Suprapubic skin (tissue), 4 donors: ENCODE measurements at regions not wholly inside any gene's neighbourhood (a gene's known extent, or its start where the extent isn't known, plus 50 kb on each side); places are given as distances from the start of the nearest gene placed in this dataset.

Source experiments
- DNase-seq, 2 donors: peaks; one replicate each; pipeline ENCODE4 v3.0.0-alpha.2; 2019; ENCODE audit warnings: low spot score in 2 of 2
- H3K27ac ChIP-seq: fragments of 200-600 bp; sonication (generic); one replicate; pipeline ENCODE4 v1.5.1; 2019
- H3K27me3 ChIP-seq: fragments of 200-600 bp; sonication (generic); one replicate; pipeline ENCODE4 v1.5.1; 2019
- H3K36me3 ChIP-seq: fragments of 200-600 bp; sonication (generic); one replicate; pipeline ENCODE4 v1.5.1; 2019
- H3K4me1 ChIP-seq: fragments of 200-600 bp; sonication (generic); one replicate; pipeline ENCODE4 v1.5.1; 2019
- H3K4me3 ChIP-seq: fragments of 200-600 bp; sonication (generic); one replicate; pipeline ENCODE4 v1.5.1; 2019; ENCODE audit warnings: mild to moderate bottlenecking
- H3K9me3 ChIP-seq: fragments of 200-600 bp; sonication (generic); one replicate; pipeline ENCODE4 v1.5.1; 2019
- CTCF ChIP-seq, 2 donors: fragments of 200-600 bp in 1 of 2; fragments of 450-650 bp in 1 of 2; sonication (generic) in 1 of 2; IDR thresholded peaks; one replicate each; pipeline ENCODE4 v1.5.1; 2016 to 2019; ENCODE audit warnings: antibody characterized with exemption in 2 of 2, mild to moderate bottlenecking in 1 of 2, moderate library complexity in 1 of 2
- EP300 ChIP-seq: sonication (generic); formaldehyde crosslinking; IDR thresholded peaks from one replicate; pipeline ENCODE4 v1.6.1; 2017; ENCODE audit warnings: antibody characterized with exemption
- POLR2A ChIP-seq, 2 donors: fragments of 450-650 bp; IDR thresholded peaks; one replicate each; pipeline ENCODE4 v1.6.1; 2017; ENCODE audit warnings: antibody characterized with exemption in 2 of 2, mild to moderate bottlenecking in 2 of 2, moderate library complexity in 2 of 2
- POLR2AphosphoS5 ChIP-seq, 3 donors: sonication (generic); formaldehyde crosslinking; IDR thresholded peaks; one replicate each; pipeline ENCODE4 v1.6.1; 2017; ENCODE audit warnings: antibody characterized with exemption in 3 of 3
- WGBS: methylation state at CpG from one replicate; pipeline ENCODE4 v1.1.5; 2018; 5-methylcytosine and 5-hydroxymethylcytosine counted together

GRCh38 chr3:33931512-33931911 is 133.1 kb downstream of the PDCD6IP start:
- Histone ChIP-seq H3K27ac (no peak overlapping the region), H3K4me3 (no peak overlapping the region), H3K4me1 (no peaks in the 10 kb centered on the region), H3K36me3 (no peaks in the 10 kb centered on the region), H3K27me3 (no peaks in the 10 kb centered on the region), H3K9me3 (no peaks in the 10 kb centered on the region)
- DNase-seq, result no peak
- no peak for TF ChIP-seq CTCF (IDR thresholded peaks at IDR 0.05)
- no peak for TF ChIP-seq POLR2A (IDR thresholded peaks at IDR 0.05)
- TF ChIP-seq POLR2AphosphoS5 (IDR thresholded peaks at IDR 0.05), result no peak
- no peak for TF ChIP-seq EP300

- Histone ChIP-seq H3K36me3 (no peaks in the 10 kb centered on the region), H3K4me3 (no peak overlapping the region), H3K9me3 (no peaks in the 10 kb centered on the region), H3K4me1 (no peaks in the 10 kb centered on the region), H3K27ac (no peak overlapping the region), H3K27me3 (no peaks in the 10 kb centered on the region)
- 80% methylated on average over 6 of the region's 6 CpGs for WGBS
- no peak for TF ChIP-seq EP300
- no peak for TF ChIP-seq POLR2AphosphoS5 (IDR thresholded peaks at IDR 0.05)
- TF ChIP-seq POLR2A (IDR thresholded peaks at IDR 0.05), result no peak
- no peak for TF ChIP-seq CTCF (IDR thresholded peaks at IDR 0.05)
- DNase-seq, result no peak
Measured at GRCh38 chr3:33932010-33932764, 133.8 kb downstream of the PDCD6IP start.

- WGBS, result 68% methylated on average over 3 of the region's 3 CpGs
- no peak overlapping the region for H3K4me3 ChIP-seq
- no peak overlapping the region for H3K27ac ChIP-seq
- no peaks in the 10 kb centered on the region for H3K27me3 ChIP-seq
- H3K36me3 ChIP-seq, result no peaks in the 10 kb centered on the region
- no peaks in the 10 kb centered on the region for H3K4me1 ChIP-seq
- no peak for DNase-seq
- TF ChIP-seq POLR2A (IDR thresholded peaks at IDR 0.05) (no peak), EP300 (no peak), POLR2AphosphoS5 (IDR thresholded peaks at IDR 0.05) (no peak), CTCF (IDR thresholded peaks at IDR 0.05) (no peak)
- H3K9me3 ChIP-seq, result no peaks in the 10 kb centered on the region
Measured at GRCh38 chr3:33936171-33936920, 137.9 kb downstream of the PDCD6IP start.

- Histone ChIP-seq H3K4me1 (no peaks in the 10 kb centered on the region), H3K4me3 (no peak overlapping the region), H3K9me3 (no peaks in the 10 kb centered on the region), H3K27me3 (no peaks in the 10 kb centered on the region), H3K27ac (no peak overlapping the region), H3K36me3 (no peaks in the 10 kb centered on the region)
- no peak for TF ChIP-seq POLR2AphosphoS5 (IDR thresholded peaks at IDR 0.05)
- no peak for TF ChIP-seq EP300
- TF ChIP-seq CTCF (IDR thresholded peaks at IDR 0.05), result no peak
- DNase-seq, result no peak
- 39% methylated on average over 1 of the region's 1 CpG for WGBS
Measured at GRCh38 chr3:33936921-33937525, 138.6 kb downstream of the PDCD6IP start.

GRCh38 chr3:33937628-33938027 is 139.2 kb downstream of the PDCD6IP start:
- H3K4me1 ChIP-seq, result no peaks in the 10 kb centered on the region
- no peak for DNase-seq
- no peak overlapping the region for H3K27ac ChIP-seq
- H3K9me3 ChIP-seq, result no peaks in the 10 kb centered on the region
- WGBS, result 49% methylated on average over 1 of the region's 1 CpG
- H3K27me3 ChIP-seq, result no peaks in the 10 kb centered on the region
- no peak overlapping the region for H3K4me3 ChIP-seq
- H3K36me3 ChIP-seq, result no peaks in the 10 kb centered on the region
- no peak for TF ChIP-seq POLR2AphosphoS5 (IDR thresholded peaks at IDR 0.05)
- no peak for TF ChIP-seq CTCF (IDR thresholded peaks at IDR 0.05)
- no peak for TF ChIP-seq EP300
- no peak for TF ChIP-seq POLR2A (IDR thresholded peaks at IDR 0.05)
